OCI-LY3 (cell line): ENCODE measurements at regions not wholly inside any gene's neighbourhood (a gene's known extent, or its start where the extent isn't known, plus 50 kb on each side); places are given as distances from the start of the nearest gene placed in this dataset.

Experiments
- H2AFZ ChIP-seq: fragments of 200-600, 300-600 bp; shearing (Covaris generic); 2 replicates; pipeline ENCODE4 v1.6.0; 2014; ENCODE audit warnings: antibody characterized with exemption, low read depth, low read length
- H3K27ac ChIP-seq: fragments of 200-600, 300-600 bp; sonication (generic); 2 replicates; pipeline ENCODE4 v1.5.1; 2014; ENCODE audit warnings: mild to moderate bottlenecking, low read length, moderate library complexity, mixed read lengths
- H3K27me3 ChIP-seq: fragments of 200-600, 300-600 bp; sonication (generic); 2 replicates; pipeline ENCODE4 v1.6.1; 2014; ENCODE audit warnings: low read depth, low read length, mixed read lengths
- H3K36me3 ChIP-seq: fragments of 200-600, 300-600 bp; sonication (generic); replicated peaks from 2 replicates; pipeline ENCODE3; 2014; ENCODE audit warnings: low read depth, low read length, mixed read lengths
- H3K4me1 ChIP-seq: fragments of 300-600, 200-600 bp; sonication (generic); 2 replicates; pipeline ENCODE4 v1.6.1; 2014; ENCODE audit warnings: low read length, mixed read lengths
- H3K4me2 ChIP-seq: fragments of 200-600, 300-600 bp; sonication (generic); 2 replicates; pipeline ENCODE4 v1.6.1; 2014; ENCODE audit warnings: low read length, mixed read lengths
- H3K4me3 ChIP-seq: fragments of 300-600, 200-600 bp; sonication (generic); 2 replicates; pipeline ENCODE4 v1.5.1; 2014; ENCODE audit warnings: antibody characterized with exemption, mild to moderate bottlenecking, low read length, moderate library complexity
- H3K79me2 ChIP-seq: fragments of 300-600, 200-600 bp; shearing (Covaris generic); 2 replicates; pipeline ENCODE4 v1.6.1; 2014; ENCODE audit warnings: mild to moderate bottlenecking, low read length, mixed read lengths
- H3K9ac ChIP-seq: fragments of 300-600, 200-600 bp; shearing (Covaris generic); 2 replicates; pipeline ENCODE4 v1.6.0; 2014; ENCODE audit warnings: mild to moderate bottlenecking, low read length, moderate library complexity
- H3K9me3 ChIP-seq: fragments of 200-600, 300-600 bp; shearing (Covaris generic); 2 replicates; pipeline ENCODE4 v1.6.1; 2014; ENCODE audit warnings: low read length, mixed read lengths; ENCODE audit not compliant: insufficient read depth
- H4K20me1 ChIP-seq: fragments of 200-600, 300-600 bp; sonication (generic); 2 replicates; pipeline ENCODE4 v1.6.1; 2016; ENCODE audit warnings: low read length, mixed read lengths; ENCODE audit not compliant: insufficient read depth
- EZH2phosphoT487 ChIP-seq: fragments of 200-600 bp; shearing (Covaris generic); IDR thresholded peaks from 2 replicates; pipeline ENCODE4 v1.6.1; 2018; ENCODE audit warnings: antibody characterized with exemption, mixed run types, low read depth
- TF ChIP-seq, protein P1 (sequence below): fragments of 200-600, 300-600 bp; sonication (generic); IDR thresholded peaks from 2 replicates; pipeline ENCODE4 v1.5.1; 2014; ENCODE audit warnings: antibody characterized with exemption, low read length, low read depth

DNA sequence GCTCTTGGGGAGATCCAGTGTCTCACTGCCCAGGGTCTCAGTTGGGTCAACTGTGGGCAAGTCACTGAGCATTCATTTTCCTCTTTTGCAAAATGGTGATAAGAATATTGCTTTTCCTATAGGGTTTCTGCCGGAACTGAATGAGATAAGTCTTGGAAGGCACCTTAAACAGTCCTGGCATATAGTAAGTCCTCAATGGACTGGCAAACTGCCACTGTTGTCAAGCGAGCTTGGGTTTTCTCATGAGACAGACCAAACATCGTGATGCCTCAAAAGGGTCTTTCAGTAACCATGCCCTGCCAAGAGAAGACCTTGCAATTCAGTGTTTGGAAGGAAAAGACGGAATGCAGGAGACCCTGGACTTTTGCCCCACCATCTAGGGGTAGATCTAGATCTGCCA, 251.5 kb downstream of the WDR11 start:
- TF ChIP-seq, protein P1, sequence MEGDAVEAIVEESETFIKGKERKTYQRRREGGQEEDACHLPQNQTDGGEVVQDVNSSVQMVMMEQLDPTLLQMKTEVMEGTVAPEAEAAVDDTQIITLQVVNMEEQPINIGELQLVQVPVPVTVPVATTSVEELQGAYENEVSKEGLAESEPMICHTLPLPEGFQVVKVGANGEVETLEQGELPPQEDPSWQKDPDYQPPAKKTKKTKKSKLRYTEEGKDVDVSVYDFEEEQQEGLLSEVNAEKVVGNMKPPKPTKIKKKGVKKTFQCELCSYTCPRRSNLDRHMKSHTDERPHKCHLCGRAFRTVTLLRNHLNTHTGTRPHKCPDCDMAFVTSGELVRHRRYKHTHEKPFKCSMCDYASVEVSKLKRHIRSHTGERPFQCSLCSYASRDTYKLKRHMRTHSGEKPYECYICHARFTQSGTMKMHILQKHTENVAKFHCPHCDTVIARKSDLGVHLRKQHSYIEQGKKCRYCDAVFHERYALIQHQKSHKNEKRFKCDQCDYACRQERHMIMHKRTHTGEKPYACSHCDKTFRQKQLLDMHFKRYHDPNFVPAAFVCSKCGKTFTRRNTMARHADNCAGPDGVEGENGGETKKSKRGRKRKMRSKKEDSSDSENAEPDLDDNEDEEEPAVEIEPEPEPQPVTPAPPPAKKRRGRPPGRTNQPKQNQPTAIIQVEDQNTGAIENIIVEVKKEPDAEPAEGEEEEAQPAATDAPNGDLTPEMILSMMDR: no peak
- TF ChIP-seq EZH2phosphoT487: no peak
- Histone ChIP-seq H3K9ac (no peak overlapping the region), H3K4me1 (no peaks in the 10 kb centered on the region), H3K9me3 (no peaks in the 10 kb centered on the region), H3K27ac (no peak overlapping the region), H3K36me3 (no peaks in the 10 kb centered on the region), H4K20me1 (no peaks in the 10 kb centered on the region), H2AFZ (no peak overlapping the region), H3K27me3 (peaks cover 13% of the 10 kb centered on the region; the same call in 1 of the 2 replicates), H3K79me2 (no peaks in the 10 kb centered on the region), H3K4me2 (no peak overlapping the region), H3K4me3 (no peak overlapping the region)

DNA sequence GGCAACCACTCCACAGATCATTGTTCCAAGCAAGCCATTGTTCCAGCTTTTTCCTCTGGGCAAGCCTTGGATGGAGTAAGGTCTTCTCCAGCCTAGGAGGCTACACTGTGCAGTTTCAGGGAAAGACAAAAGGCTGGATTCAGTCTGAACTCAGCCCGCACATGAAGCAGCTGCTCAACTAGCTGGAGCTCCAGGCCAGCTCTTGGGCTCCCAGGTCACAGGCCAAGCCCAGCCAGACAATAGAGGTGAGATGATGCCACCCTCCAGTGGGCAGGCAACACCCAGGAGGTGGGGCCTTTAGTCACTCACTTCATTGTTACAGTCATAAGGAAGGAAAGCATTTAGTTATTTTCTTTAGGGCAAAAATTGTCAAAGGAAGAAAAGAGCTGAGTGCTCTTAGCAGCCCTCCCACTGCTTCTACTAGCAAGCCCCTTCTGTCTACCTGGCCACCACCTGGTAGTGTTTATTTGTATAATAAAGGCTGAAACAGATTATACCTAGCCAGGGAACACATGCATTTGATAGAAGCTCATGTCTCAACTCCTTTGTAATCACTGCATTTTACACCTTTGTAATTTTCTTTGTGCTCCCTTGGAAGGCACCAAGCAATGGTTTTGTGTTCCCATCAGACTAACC, 253.4 kb downstream of the WDR11 start:
- Histone ChIP-seq H3K36me3 (no peaks in the 10 kb centered on the region), H2AFZ (no peak overlapping the region), H3K9me3 (no peaks in the 10 kb centered on the region), H3K4me1 (no peaks in the 10 kb centered on the region), H3K4me3 (no peak overlapping the region), H3K27me3 (peaks cover 14% of the 10 kb centered on the region; the same call in 1 of the 2 replicates), H3K27ac (no peak overlapping the region), H3K79me2 (no peaks in the 10 kb centered on the region), H4K20me1 (no peaks in the 10 kb centered on the region), H3K4me2 (no peak overlapping the region), H3K9ac (no peak overlapping the region)
- TF ChIP-seq, protein P1: no peak
- no peak for TF ChIP-seq EZH2phosphoT487

DNA sequence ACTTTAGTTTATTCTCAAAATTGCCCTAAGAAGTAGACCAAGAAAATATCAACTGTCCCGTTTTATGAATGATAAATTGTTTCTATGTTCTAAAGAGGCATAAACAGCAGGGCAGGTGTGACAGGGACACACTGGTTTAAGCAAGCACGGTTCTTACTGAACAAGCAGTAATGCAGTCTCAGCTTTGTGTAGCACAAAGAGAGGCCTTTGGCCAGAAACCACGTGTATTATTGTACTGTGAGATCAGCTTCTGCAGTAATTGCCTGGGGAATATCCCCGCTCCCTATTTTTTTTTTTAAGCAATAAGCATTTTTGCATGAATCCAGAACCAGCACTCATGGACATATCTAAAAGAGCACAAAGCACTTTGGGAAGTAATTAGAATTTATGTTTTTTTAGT, 255.4 kb downstream of the WDR11 start:
- H3K4me2 ChIP-seq: no peak overlapping the region
- no peaks in the 10 kb centered on the region for H3K36me3 ChIP-seq
- H3K9me3 ChIP-seq: no peaks in the 10 kb centered on the region
- no peaks in the 10 kb centered on the region for H3K4me1 ChIP-seq
- H3K27me3 ChIP-seq: peaks cover 7% of the 10 kb centered on the region; the same call in 1 of the 2 replicates
- H2AFZ ChIP-seq: no peak overlapping the region
- TF ChIP-seq EZH2phosphoT487: no peak
- no peaks in the 10 kb centered on the region for H3K79me2 ChIP-seq
- no peak overlapping the region for H3K27ac ChIP-seq
- no peak overlapping the region for H3K4me3 ChIP-seq
- no peak overlapping the region for H3K9ac ChIP-seq
- no peaks in the 10 kb centered on the region for H4K20me1 ChIP-seq

DNA sequence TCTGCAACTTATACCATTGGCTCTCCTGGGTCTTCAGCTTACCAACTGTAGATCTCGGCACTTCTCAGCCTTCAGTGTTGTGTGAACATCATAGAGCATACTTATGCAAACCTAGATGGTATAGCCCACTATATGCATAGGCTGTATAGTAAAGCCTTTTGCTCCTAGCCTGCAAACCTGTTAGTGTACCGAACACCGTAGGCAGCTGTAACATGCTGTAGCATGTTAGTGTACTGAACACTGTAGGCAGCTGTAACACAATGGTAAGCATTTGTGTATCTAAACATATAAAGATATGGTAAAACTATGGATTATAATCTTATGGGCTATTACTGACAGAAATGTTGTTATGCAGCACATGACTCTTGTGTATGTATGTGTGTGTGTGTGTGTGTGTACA, 256.9 kb downstream of the WDR11 start:
- TF ChIP-seq, protein P1: no peak
- TF ChIP-seq EZH2phosphoT487: no peak

More for the DNA sequence above, 256.9 kb downstream of the WDR11 start:
- H3K4me2 ChIP-seq: no peak overlapping the region
- no peaks in the 10 kb centered on the region for H3K9me3 ChIP-seq
- no peak overlapping the region for H2AFZ ChIP-seq
- no peaks in the 10 kb centered on the region for H3K36me3 ChIP-seq
- no peaks in the 10 kb centered on the region for H3K4me1 ChIP-seq
- H3K79me2 ChIP-seq: no peaks in the 10 kb centered on the region
- no peaks in the 10 kb centered on the region for H4K20me1 ChIP-seq
- no peak overlapping the region for H3K9ac ChIP-seq
- no peak overlapping the region for H3K27ac ChIP-seq
- H3K4me3 ChIP-seq: no peak overlapping the region
- H3K27me3 ChIP-seq: peaks cover 10% of the 10 kb centered on the region; the same call in 1 of the 2 replicates
